Prostate gland (tissue), 2 donors: ENCODE measurements at regions not wholly inside any gene's neighbourhood (a gene's known extent, or its start where the extent isn't known, plus 50 kb on each side); places are given as distances from the start of the nearest gene placed in this dataset.

ENCODE experiments used
- CTCF ChIP-seq, 4 experiments: fragments of 200-600 bp in 2 of 4; fragments of 450-650 bp in 2 of 4; sonication (generic) in 2 of 4; IDR thresholded peaks; 1 replicate in 3 of 4; 2 replicates in 1 of 4; pipeline ENCODE4 v1.5.1; 2016 to 2019; ENCODE audit warnings: antibody characterized with exemption in 4 of 4, mild to moderate bottlenecking in 2 of 4, moderate library complexity in 2 of 4
- POLR2A ChIP-seq: fragments of 450-650 bp; IDR thresholded peaks from one replicate; pipeline ENCODE4 v1.6.1; 2016; ENCODE audit warnings: antibody characterized with exemption, mild to moderate bottlenecking

- TF ChIP-seq CTCF (IDR thresholded peaks at IDR 0.05) (no peak), POLR2A (no peak)
Observed at GRCh38 chr5:109529987-109530386, 120.2 kb upstream of the PJA2 start.
